ENCODE measurements at regions not wholly inside any gene's neighbourhood (a gene's known extent, or its start where the extent isn't known, plus 50 kb on each side); places are given as distances from the start of the nearest gene placed in this dataset.

DNA sequence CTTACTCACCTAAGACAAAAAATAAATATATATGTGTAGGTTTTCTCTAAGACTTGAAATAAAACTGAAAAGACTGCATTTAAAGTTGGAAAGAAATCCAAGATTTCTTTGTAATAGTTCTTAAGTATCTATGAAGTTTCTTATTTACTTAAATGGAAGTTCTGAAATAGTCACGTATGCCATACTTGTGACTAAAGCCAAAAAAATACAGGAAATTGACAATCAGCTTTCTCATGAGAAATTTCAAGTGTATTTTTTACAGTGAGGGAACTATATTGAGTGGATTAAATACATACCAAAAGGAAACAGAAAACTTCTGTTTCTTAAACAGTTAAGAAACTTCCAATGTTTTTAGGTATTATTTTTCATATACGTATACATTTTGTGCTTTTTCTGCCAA lies 188.1 kb downstream of the DPY19L2 start:
- H3K27ac ChIP-seq: no peak overlapping the region
- no peaks in the 10 kb centered on the region for H3K27me3 ChIP-seq
- DNase-seq: no peak
- no peaks in the 10 kb centered on the region for H3K4me1 ChIP-seq (ENCODE audit: insufficient read depth)
- WGBS, 3 donors: 21 to 22% (median 21%) methylated on average over 2 of the region's 2 CpGs
- H3K4me3 ChIP-seq: no peak overlapping the region
- intact Hi-C loops (cut with DNase I): no loop called here
- no peaks in the 10 kb centered on the region for H3K36me3 ChIP-seq
- H3K9me3 ChIP-seq: no peaks in the 10 kb centered on the region
- TF ChIP-seq POLR2A (IDR thresholded peaks at IDR 0.05): no peak
- no peak for TF ChIP-seq EP300 (IDR thresholded peaks at IDR 0.05)
- TF ChIP-seq CTCF (IDR thresholded peaks at IDR 0.05): no peak

GRCh38 chr12:63470161-63470560 lies 198.1 kb downstream of the DPY19L2 start:
- WGBS, 3 donors: 71 to 79% (median 79%) methylated on average over 1 of the region's 1 CpG
- TF ChIP-seq EP300 (IDR thresholded peaks at IDR 0.05): no peak
- no peak for TF ChIP-seq CTCF (IDR thresholded peaks at IDR 0.05)

DNA sequence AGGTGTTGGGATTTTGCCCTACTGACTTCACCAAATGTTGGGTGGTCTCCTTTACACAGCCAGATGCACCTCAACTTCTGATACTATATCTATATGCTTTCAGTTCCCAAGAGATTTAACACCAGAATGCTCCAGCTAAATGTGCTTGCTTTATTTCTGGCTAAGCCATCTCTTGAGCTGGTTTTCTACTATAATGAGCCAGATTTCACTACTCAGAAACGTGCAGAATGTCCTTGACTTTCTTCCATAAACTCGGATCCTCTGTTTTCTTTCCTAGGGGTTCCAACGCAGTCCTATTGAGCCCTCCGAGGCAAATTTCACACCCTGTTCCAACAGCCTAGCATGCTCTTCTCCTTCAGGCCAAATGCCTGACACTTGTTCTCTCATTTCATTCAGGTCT lies 200.3 kb downstream of the DPY19L2 start:
- Histone ChIP-seq H3K27ac (no peak overlapping the region), H3K4me3 (no peak overlapping the region)
- intact Hi-C loops (cut with DNase I): no loop called here

More at GRCh38 chr12:63470161-63470560, 198.1 kb downstream of the DPY19L2 start:
- Histone ChIP-seq H3K4me3 (no peak overlapping the region), H3K27me3 (no peaks in the 10 kb centered on the region), H3K9me3 (no peaks in the 10 kb centered on the region), H3K27ac (no peak overlapping the region), H3K4me1 (ENCODE audit: insufficient read depth) (no peaks in the 10 kb centered on the region), H3K36me3 (no peaks in the 10 kb centered on the region)
- intact Hi-C loops (cut with DNase I): no loop called here
- no peak for DNase-seq

DNA sequence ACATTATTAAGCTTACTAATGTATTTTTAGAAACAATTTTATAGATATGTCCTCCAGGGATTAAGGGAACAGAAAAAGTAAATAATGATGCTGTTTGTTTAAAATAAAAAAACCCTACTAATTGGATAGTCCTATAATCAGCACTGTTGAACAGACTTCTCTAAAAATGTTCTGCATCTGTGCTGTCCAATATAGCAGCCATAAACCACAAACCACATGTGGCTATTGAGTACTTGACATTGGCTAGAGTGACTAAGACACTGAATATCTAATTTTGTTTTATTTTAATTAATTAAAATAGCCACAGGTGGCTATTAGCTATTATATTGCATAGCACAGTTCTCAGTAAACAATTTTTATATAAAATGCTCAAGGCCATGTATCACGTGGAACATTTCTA lies 210.4 kb downstream of the DPY19L2 start:
- Histone ChIP-seq H3K36me3 (no peaks in the 10 kb centered on the region), H3K4me1 (ENCODE audit: insufficient read depth) (no peaks in the 10 kb centered on the region), H3K27ac (no peak overlapping the region), H3K4me3 (no peak overlapping the region), H3K27me3 (no peaks in the 10 kb centered on the region), H3K9me3 (no peaks in the 10 kb centered on the region)
- TF ChIP-seq EP300 (IDR thresholded peaks at IDR 0.05) (no peak), CTCF (IDR thresholded peaks at IDR 0.05) (no peak), POLR2A (IDR thresholded peaks at IDR 0.05) (no peak)
- DNase-seq: no peak
- 44 to 56% (median 45%) methylated on average over 1 of the region's 1 CpG for WGBS, 3 donors
- intact Hi-C loops (cut with DNase I): no loop called here

More for the DNA sequence above, 200.3 kb downstream of the DPY19L2 start:
- no peaks in the 10 kb centered on the region for H3K9me3 ChIP-seq
- H3K4me1 ChIP-seq (ENCODE audit: insufficient read depth): no peaks in the 10 kb centered on the region
- WGBS, 3 donors: 11 to 26% (median 19%) methylated on average over 4 of the region's 4 CpGs
- no peaks in the 10 kb centered on the region for H3K36me3 ChIP-seq
- H3K27me3 ChIP-seq: no peaks in the 10 kb centered on the region
- no peak for TF ChIP-seq CTCF (IDR thresholded peaks at IDR 0.05)
- TF ChIP-seq POLR2A (IDR thresholded peaks at IDR 0.05): no peak
- TF ChIP-seq EP300 (IDR thresholded peaks at IDR 0.05): no peak
- no peak for DNase-seq

DNA sequence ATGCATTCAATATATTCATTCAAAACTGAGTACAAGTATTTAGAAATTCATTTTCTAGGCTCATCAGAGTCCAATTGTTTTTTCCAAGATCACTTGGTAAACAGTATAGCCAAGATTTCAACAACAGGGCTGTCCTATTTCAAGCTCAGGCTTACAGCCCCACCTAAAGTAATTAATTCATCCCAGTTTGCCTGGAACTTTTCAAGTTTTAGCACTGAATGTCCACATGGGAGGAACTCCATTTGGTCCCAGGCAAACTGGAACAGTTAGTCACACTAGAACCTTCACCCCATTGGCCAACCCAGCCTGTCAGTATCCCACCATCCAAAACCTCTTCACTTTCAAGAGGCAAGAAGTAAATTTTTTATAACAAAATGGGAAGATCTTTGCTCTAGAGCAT lies 210.9 kb downstream of the DPY19L2 start:
- TF ChIP-seq POLR2A (IDR thresholded peaks at IDR 0.05) (no peak), EP300 (IDR thresholded peaks at IDR 0.05) (no peak), CTCF (IDR thresholded peaks at IDR 0.05) (no peak)
- Histone ChIP-seq H3K27me3 (no peaks in the 10 kb centered on the region), H3K9me3 (no peaks in the 10 kb centered on the region), H3K4me1 (ENCODE audit: insufficient read depth) (no peaks in the 10 kb centered on the region), H3K36me3 (no peaks in the 10 kb centered on the region), H3K27ac (no peak overlapping the region), H3K4me3 (no peak overlapping the region)
- intact Hi-C loops (cut with DNase I): no loop called here
- DNase-seq: no peak
